Activated CD8-positive, alpha-beta T cell treated with anti-CD3 and anti-CD28 coated beads, Interleukin-2, amount 10 ng/mL, durations not matched to agents 7 days and 5 days (primary cell): ENCODE measurements at regions not wholly inside any gene's neighbourhood (a gene's known extent, or its start where the extent isn't known, plus 50 kb on each side); places are given as distances from the start of the nearest gene placed in this dataset.

Experiments
- ATAC-seq: fragments of 150-1000 bp; cut with Tn5 transposase; one replicate; pipeline ENCODE4 v1.10.0; 2021; ENCODE audit warnings: moderate library complexity
- CTCF ChIA-PET: fragments of 350-600 bp; sonication (Branson Sonifier 250); formaldehyde crosslinking; loops from one replicate; lab custom pipeline; 2021; ENCODE audit warnings: antibody characterized with exemption; lab: Charles Lee
- POLR2A ChIA-PET: fragments of 350-600 bp; sonication (Branson Sonifier 250); formaldehyde crosslinking; loops from one replicate; lab custom pipeline; 2021; ENCODE audit warnings: antibody characterized with exemption; lab: Charles Lee
- DNase-seq: peaks from one replicate; pipeline ENCODE4 v3.0.0-alpha.2; 2020
- H3K27ac Mint-ChIP-seq: one replicate; pipeline ENCODE4 v1.8.0; 2021; ENCODE audit warnings: mild to moderate bottlenecking, mixed read lengths
- H3K27me3 Mint-ChIP-seq: one replicate; pipeline ENCODE4 v1.8.0; 2021; ENCODE audit warnings: low read depth, mixed read lengths
- H3K36me3 Mint-ChIP-seq: one replicate; pipeline ENCODE4 v1.8.0; 2021; ENCODE audit warnings: low read depth, mixed read lengths
- H3K4me1 Mint-ChIP-seq: one replicate; pipeline ENCODE4 v1.8.0; 2021; ENCODE audit warnings: low read depth, mixed read lengths
- H3K4me3 Mint-ChIP-seq: one replicate; pipeline ENCODE4 v1.8.0; 2021; ENCODE audit warnings: mild to moderate bottlenecking, mixed read lengths
- H3K9me3 Mint-ChIP-seq: one replicate; pipeline ENCODE4 v1.8.0; 2022; ENCODE audit warnings: mixed read lengths; ENCODE audit not compliant: insufficient read depth

DNA sequence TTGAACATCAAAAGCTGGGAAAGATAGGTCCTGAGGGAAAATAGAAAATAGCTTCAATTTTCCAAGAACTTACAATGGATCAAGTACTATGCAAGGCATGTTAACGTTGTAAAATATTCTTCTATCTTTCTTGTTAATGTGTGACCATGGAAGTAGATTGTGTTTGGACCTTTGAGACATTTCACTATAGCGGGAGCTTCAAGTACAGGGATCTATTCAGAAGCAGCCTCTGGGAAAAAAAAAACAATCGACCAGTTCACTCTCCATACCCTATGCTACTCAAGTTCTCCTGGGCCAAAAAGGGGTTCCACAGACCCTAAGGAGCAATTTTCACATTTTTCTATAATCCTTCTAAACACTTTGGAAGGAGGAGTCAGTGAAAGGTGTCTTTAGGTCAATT is 54.1 kb upstream of the ATP10B start:
- ChIA-PET CTCF (no interaction called here), POLR2A (no interaction called here)
- no peaks in the 10 kb centered on the region for H3K9me3 Mint-ChIP-seq

DNA sequence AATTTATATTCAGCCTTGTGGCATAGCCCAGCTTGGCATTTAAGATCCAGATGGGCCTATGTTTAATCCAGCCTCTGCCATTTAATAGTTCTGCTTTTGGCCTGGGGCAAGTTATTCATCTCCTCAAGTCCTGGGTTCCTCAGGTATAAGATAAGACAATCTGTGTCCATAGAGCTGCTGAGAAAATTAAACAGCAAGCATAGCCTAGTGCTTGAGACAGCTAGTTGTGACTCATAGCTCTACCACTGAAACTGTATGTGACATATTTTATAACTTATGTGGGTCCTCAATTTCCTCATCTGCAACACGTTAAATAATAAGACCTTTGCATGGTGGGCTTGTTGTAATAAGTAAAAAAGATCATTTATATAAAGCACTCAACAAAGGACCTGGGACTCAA is 53.3 kb upstream of the ATP10B start:
- ChIA-PET POLR2A (interaction anchor here (0.6 kb wide), 1 partner anchor 103 kb away, joined by 6 read pairs; no protein-coding TSS in a partner anchor), CTCF (no interaction called here)
- Mint-ChIP-seq H3K4me1 (no peaks in the 10 kb centered on the region), H3K9me3 (no peaks in the 10 kb centered on the region), H3K4me3 (no peak overlapping the region), H3K36me3 (no peaks in the 10 kb centered on the region), H3K27ac (no peak overlapping the region), H3K27me3 (no peaks in the 10 kb centered on the region)
- no peak for DNase-seq
- no peak for ATAC-seq

More for the DNA sequence above, 54.1 kb upstream of the ATP10B start:
- Mint-ChIP-seq H3K27me3 (no peaks in the 10 kb centered on the region), H3K4me1 (no peaks in the 10 kb centered on the region), H3K36me3 (no peaks in the 10 kb centered on the region), H3K27ac (no peak overlapping the region), H3K4me3 (no peak overlapping the region)
- ATAC-seq, result no peak
- no peak for DNase-seq

DNA sequence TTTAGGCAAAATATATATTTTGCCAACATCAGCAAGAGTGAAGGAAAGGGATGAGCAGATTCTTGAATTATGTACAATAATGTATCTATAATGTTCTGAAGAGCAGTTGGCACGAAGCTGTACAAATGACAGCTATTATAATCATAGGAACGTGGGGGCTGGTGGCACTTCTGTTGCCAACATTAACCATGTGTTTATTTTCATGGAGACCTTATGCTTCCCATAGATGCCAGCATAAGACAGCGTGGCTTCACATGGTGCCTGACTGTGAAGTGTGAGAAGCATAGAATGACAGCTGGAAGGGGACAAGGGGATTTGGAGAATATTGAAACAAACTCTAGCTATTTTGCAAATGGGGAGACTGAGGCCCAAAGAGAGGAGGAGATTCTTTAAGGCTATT is 52.6 kb upstream of the ATP10B start:
- no peak overlapping the region for H3K27ac Mint-ChIP-seq
- no peaks in the 10 kb centered on the region for H3K27me3 Mint-ChIP-seq
- ChIA-PET CTCF (no interaction called here), POLR2A (no interaction called here)
- H3K4me3 Mint-ChIP-seq, result no peak overlapping the region
- ATAC-seq (no peak), DNase-seq (no peak)
- H3K9me3 Mint-ChIP-seq, result no peaks in the 10 kb centered on the region
- no peaks in the 10 kb centered on the region for H3K4me1 Mint-ChIP-seq
- H3K36me3 Mint-ChIP-seq, result no peaks in the 10 kb centered on the region

DNA sequence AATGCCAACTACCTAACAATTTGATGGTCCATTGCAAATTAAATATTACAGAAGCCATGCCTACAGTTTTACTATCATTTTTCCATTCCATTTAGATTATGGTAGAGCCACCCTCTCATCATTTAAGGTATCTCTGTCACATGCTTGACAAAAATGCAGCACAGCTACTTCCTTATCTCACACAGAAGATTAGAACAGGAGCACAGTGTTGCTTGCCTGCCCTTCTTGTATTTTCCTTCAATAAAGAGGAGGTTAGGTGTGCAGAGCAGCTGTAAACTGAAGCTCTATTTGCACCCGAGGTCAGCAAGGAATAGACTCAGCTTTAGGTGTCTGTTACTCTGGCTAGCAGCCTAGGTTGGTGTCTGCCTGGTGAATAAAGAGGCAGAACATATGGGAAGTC is 51.5 kb upstream of the ATP10B start:
- DNase-seq, result no peak
- H3K27me3 Mint-ChIP-seq, result no peaks in the 10 kb centered on the region
- H3K36me3 Mint-ChIP-seq, result no peaks in the 10 kb centered on the region
- ChIA-PET CTCF (no interaction called here), POLR2A (no interaction called here)
- H3K4me1 Mint-ChIP-seq, result no peaks in the 10 kb centered on the region
- ATAC-seq, result no peak
- H3K27ac Mint-ChIP-seq, result no peak overlapping the region
- H3K9me3 Mint-ChIP-seq, result no peaks in the 10 kb centered on the region
- H3K4me3 Mint-ChIP-seq, result no peak overlapping the region

- H3K4me1 Mint-ChIP-seq, result no peaks in the 10 kb centered on the region
- no peak overlapping the region for H3K4me3 Mint-ChIP-seq
- H3K27me3 Mint-ChIP-seq, result no peaks in the 10 kb centered on the region
- ATAC-seq (no peak), DNase-seq (no peak)
- H3K36me3 Mint-ChIP-seq, result no peaks in the 10 kb centered on the region
- H3K9me3 Mint-ChIP-seq, result no peaks in the 10 kb centered on the region
- CTCF ChIA-PET, result interaction anchor here (0.5 kb wide), 1 partner anchor 485 kb away, joined by 3 read pairs; no protein-coding TSS in a partner anchor
- POLR2A ChIA-PET, result no interaction called here
- H3K27ac Mint-ChIP-seq, result no peak overlapping the region
These were observed 51.1 kb upstream of the ATP10B start for GRCh38 chr5:160903076-160903475.
